Neural cell (in vitro differentiated cells): ENCODE measurements at regions not wholly inside any gene's neighbourhood (a gene's known extent, or its start where the extent isn't known, plus 50 kb on each side); places are given as distances from the start of the nearest gene placed in this dataset.

Experiments used
- H2AFZ ChIP-seq: fragments of 200-600, 300-800 bp; sonication (generic), shearing (Covaris generic); 2 replicates; pipeline ENCODE4 v1.6.0; 2014; ENCODE audit warnings: low read depth, mild to moderate bottlenecking, antibody characterized with exemption, low read length, moderate library complexity
- H3F3A ChIP-seq: fragments of 200-600 bp; shearing (Covaris generic); 2 replicates; pipeline ENCODE4 v1.6.1; 2016; ENCODE audit warnings: mild to moderate bottlenecking, moderate library complexity, mixed read lengths, antibody characterized with exemption, low read length; ENCODE audit not compliant: insufficient read depth, poor library complexity, severe bottlenecking
- H3K27ac ChIP-seq: fragments of 200-600, 300-800 bp; sonication (generic), shearing (Covaris generic); 2 replicates; pipeline ENCODE4 v1.5.1; 2014; ENCODE audit warnings: mild to moderate bottlenecking, low read length, moderate library complexity
- H3K27me3 ChIP-seq: fragments of 300-800, 200-600 bp; sonication (generic), shearing (Covaris generic); 2 replicates; pipeline ENCODE4 v1.6.0; 2014; ENCODE audit warnings: mild to moderate bottlenecking, low read depth, low read length, moderate library complexity; ENCODE audit not compliant: insufficient read depth
- H3K36me3 ChIP-seq: fragments of 300-800, 200-600 bp; sonication (generic), shearing (Covaris generic); 2 replicates; pipeline ENCODE4 v1.5.1; 2014; ENCODE audit warnings: mild to moderate bottlenecking, antibody characterized with exemption, low read length, moderate library complexity; ENCODE audit not compliant: insufficient read depth
- H3K4me2 ChIP-seq: fragments of 300-800, 200-600 bp; sonication (generic), shearing (Covaris generic); 2 replicates; pipeline ENCODE4 v1.6.0; 2014; ENCODE audit warnings: mild to moderate bottlenecking, low read length
- H3K4me3 ChIP-seq: fragments of 300-800, 200-600 bp; sonication (generic), shearing (Covaris generic); 2 replicates; pipeline ENCODE4 v1.5.1; 2014; ENCODE audit warnings: mild to moderate bottlenecking, low read length, moderate library complexity
- H3K79me2 ChIP-seq: fragments of 200-600 bp; shearing (Covaris generic); replicated peaks from 2 replicates; pipeline ENCODE4 v1.6.0; 2014; ENCODE audit warnings: mild to moderate bottlenecking, low read length, moderate library complexity; ENCODE audit not compliant: insufficient read depth
- H3K9ac ChIP-seq: fragments of 300-800, 200-600 bp; sonication (generic), shearing (Covaris generic); 2 replicates; pipeline ENCODE4 v1.6.1; 2016; ENCODE audit warnings: mild to moderate bottlenecking, low read length, mixed read lengths
- H3K9me2 ChIP-seq: fragments of 200-600 bp; shearing (Covaris generic); 2 replicates; pipeline ENCODE4 v1.6.1; 2016; ENCODE audit warnings: mild to moderate bottlenecking, low read length, mixed read lengths; ENCODE audit not compliant: insufficient read depth
- H3K9me3 ChIP-seq: fragments of 200-600, 300-800 bp; sonication (generic), shearing (Covaris generic); 2 replicates; pipeline ENCODE4 v1.6.1; 2016; ENCODE audit warnings: mild to moderate bottlenecking, mixed run types, low read length, moderate library complexity, mixed read lengths
- H4K20me1 ChIP-seq: fragments of 200-600 bp; shearing (Covaris generic); 2 replicates; pipeline ENCODE4 v1.6.1; 2016; ENCODE audit warnings: mild to moderate bottlenecking, mixed run types; ENCODE audit not compliant: insufficient read depth
- CTCF ChIP-seq: fragments of 450-650 bp; IDR thresholded peaks from 2 replicates; pipeline ENCODE4 v1.5.1; 2014; ENCODE audit warnings: antibody characterized with exemption, mild to moderate bottlenecking, moderate library complexity; ENCODE audit not compliant: poor library complexity, severe bottlenecking
- EP300 ChIP-seq: fragments of 450-650 bp; conservative IDR thresholded peaks from 2 replicates; pipeline ENCODE4 v1.6.1; 2014; ENCODE audit warnings: antibody characterized with exemption, mild to moderate bottlenecking, moderate library complexity; ENCODE audit not compliant: poor library complexity, severe bottlenecking
- EZH2 ChIP-seq: fragments of 200-600, 300-800 bp; shearing (Covaris generic), sonication (generic); IDR thresholded peaks from 2 replicates; pipeline ENCODE4 v1.6.1; 2014; ENCODE audit warnings: antibody characterized with exemption, low read length, borderline replicate concordance, mild to moderate bottlenecking; ENCODE audit not compliant: insufficient read depth, poor library complexity, severe bottlenecking
- MXI1 ChIP-seq: fragments of 450-650 bp; conservative IDR thresholded peaks from 2 replicates; pipeline ENCODE4 v1.6.1; 2014; ENCODE audit warnings: antibody characterized with exemption, mild to moderate bottlenecking; ENCODE audit not compliant: poor library complexity, severe bottlenecking
- POLR2AphosphoS5 ChIP-seq: IDR thresholded peaks from 2 replicates; pipeline ENCODE4 v1.6.1; 2012
- RAD21 ChIP-seq: fragments of 450-650 bp; conservative IDR thresholded peaks from 2 replicates; pipeline ENCODE4 v1.6.1; 2014; ENCODE audit warnings: antibody characterized with exemption, mild to moderate bottlenecking, moderate library complexity
- REST ChIP-seq: IDR thresholded peaks from 2 replicates; pipeline ENCODE4 v1.6.1; 2012; ENCODE audit warnings: borderline replicate concordance
- SMC3 ChIP-seq: fragments of 450-650 bp; conservative IDR thresholded peaks from 2 replicates; pipeline ENCODE4 v1.6.1; 2014; ENCODE audit warnings: antibody characterized with exemption, mild to moderate bottlenecking, moderate library complexity; ENCODE audit not compliant: poor library complexity
- TAF1 ChIP-seq: IDR thresholded peaks from 2 replicates; pipeline ENCODE4 v1.6.1; 2012; ENCODE audit warnings: low read depth

- H3K27me3 ChIP-seq, result no peaks in the 10 kb centered on the region
- H3K4me2 ChIP-seq, result no peak overlapping the region
- H3K9me3 ChIP-seq, result no peaks in the 10 kb centered on the region
- H3K4me3 ChIP-seq, result no peak overlapping the region
- no peak overlapping the region for H2AFZ ChIP-seq
- H3K9me2 ChIP-seq, result no peaks in the 10 kb centered on the region
- no peak overlapping the region for H3K27ac ChIP-seq
- no peak overlapping the region for H3K9ac ChIP-seq
- H3F3A ChIP-seq, result no peaks in the 10 kb centered on the region
- H3K79me2 ChIP-seq, result no peaks in the 10 kb centered on the region
- H4K20me1 ChIP-seq, result no peaks in the 10 kb centered on the region
- TF ChIP-seq TAF1 (no peak), RAD21 (no peak), POLR2AphosphoS5 (no peak), REST (no peak), EP300 (no peak), MXI1 (no peak), EZH2 (no peak), SMC3 (no peak)
- H3K36me3 ChIP-seq, result no peaks in the 10 kb centered on the region
Measured at GRCh38 chr21:35548904-35549615, 500.0 kb upstream of the RUNX1 start.

- no peaks in the 10 kb centered on the region for H3K27me3 ChIP-seq
- H3K4me2 ChIP-seq, result no peak overlapping the region
- no peaks in the 10 kb centered on the region for H4K20me1 ChIP-seq
- H3K36me3 ChIP-seq, result no peaks in the 10 kb centered on the region
- TF ChIP-seq TAF1, result no peak
- no peak for TF ChIP-seq POLR2AphosphoS5
- TF ChIP-seq MXI1, result no peak
- TF ChIP-seq REST, result no peak
- TF ChIP-seq EP300, result no peak
- no peak for TF ChIP-seq SMC3
- TF ChIP-seq CTCF, result no peak
- TF ChIP-seq EZH2, result no peak
- TF ChIP-seq RAD21, result no peak
- H3K4me3 ChIP-seq, result no peak overlapping the region
- no peak overlapping the region for H3K9ac ChIP-seq
- no peaks in the 10 kb centered on the region for H3K79me2 ChIP-seq
- H3K9me3 ChIP-seq, result no peaks in the 10 kb centered on the region
- H3K9me2 ChIP-seq, result no peaks in the 10 kb centered on the region
- H2AFZ ChIP-seq, result no peak overlapping the region
- no peaks in the 10 kb centered on the region for H3F3A ChIP-seq
- no peak overlapping the region for H3K27ac ChIP-seq
Measured at GRCh38 chr21:35547946-35548774, 499.1 kb upstream of the RUNX1 start.
